ENCODE measurements at regions not wholly inside any gene's neighbourhood (a gene's known extent, or its start where the extent isn't known, plus 50 kb on each side); places are given as distances from the start of the nearest gene placed in this dataset.
"Not testable (repeated sequence)": the region's sequence is repeated elsewhere in the genome, so short reads cannot be mapped to it uniquely, and the experiment has no call there.

DNA sequence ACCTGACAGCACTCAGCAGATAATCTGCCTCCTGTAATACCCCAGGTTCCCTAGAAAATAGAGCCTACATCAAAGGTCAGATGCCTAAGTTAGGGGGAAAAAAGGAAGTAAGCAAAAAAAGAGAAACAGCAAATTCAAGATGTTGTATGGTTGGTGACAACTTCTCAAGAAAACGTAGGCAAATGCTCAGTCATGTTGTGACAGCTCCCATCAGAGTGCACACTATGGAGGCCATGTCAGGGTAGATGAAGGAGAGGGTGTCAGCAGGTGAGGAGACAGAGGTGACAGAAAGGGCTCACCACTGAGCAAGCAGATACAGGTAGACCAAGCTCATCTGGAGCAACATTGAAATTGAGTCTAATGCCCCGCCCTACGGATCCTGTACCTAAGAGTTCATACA lies 356.8 kb upstream of the BRINP1 start:
- DNase-seq = no peak

DNA sequence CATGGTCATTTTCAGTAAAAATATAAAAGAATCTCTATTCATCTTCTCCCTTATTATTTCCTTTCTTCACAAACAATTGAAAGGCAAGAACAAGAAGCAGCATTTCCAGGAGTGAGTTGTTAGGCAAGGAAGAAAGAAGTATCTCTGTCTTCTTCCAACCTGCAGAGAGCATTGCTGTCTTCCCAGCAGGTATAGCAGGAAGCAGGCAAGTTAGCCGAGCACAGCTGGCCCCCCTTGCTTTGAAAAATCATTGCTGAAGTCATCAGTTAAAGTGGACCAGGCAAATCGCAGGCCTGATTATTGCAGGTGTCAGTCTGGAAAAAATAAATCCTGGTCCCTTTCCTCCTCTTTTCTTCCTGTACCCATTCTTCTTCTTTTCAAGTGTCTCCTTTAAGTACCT lies 353.1 kb upstream of the BRINP1 start:
- DNase-seq = no peak

DNA sequence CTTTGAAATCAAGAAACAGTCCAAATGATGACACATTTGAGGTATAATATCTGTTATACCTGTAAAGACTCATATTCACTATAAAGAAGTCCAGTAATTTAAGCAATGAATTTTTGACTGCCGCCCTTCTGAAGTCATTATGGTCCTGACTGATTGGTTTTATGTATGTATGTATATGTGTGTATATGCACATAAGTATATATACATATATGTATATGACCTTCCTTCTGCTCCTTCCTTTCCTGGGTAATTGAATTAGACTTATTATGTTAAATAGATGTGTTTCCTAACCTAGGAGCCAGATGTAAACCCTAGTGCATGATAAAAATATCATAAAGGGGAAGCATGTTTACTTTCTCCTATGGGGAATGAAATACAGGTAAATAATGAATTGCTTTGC lies 343.1 kb upstream of the BRINP1 start:
- DNase-seq = no peak

DNA sequence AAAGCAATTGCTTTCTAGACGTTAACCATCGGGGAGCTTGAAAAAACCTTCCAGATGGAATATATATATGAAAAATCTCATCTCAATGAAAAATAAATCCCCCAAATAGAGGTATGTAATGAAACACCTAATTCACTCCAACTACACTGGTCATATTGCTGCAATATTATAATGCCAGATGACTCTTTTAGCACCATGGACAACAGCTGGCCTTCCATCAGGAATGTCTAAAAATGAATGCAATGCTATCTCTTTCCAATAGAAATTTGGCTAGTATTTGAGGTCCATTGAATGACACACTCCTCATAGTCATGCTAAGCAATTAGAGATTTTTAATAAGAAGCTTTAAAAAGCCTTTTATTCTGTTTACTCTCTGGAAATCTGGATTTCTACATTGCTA lies 340.2 kb upstream of the BRINP1 start:
- no peak for DNase-seq

DNA sequence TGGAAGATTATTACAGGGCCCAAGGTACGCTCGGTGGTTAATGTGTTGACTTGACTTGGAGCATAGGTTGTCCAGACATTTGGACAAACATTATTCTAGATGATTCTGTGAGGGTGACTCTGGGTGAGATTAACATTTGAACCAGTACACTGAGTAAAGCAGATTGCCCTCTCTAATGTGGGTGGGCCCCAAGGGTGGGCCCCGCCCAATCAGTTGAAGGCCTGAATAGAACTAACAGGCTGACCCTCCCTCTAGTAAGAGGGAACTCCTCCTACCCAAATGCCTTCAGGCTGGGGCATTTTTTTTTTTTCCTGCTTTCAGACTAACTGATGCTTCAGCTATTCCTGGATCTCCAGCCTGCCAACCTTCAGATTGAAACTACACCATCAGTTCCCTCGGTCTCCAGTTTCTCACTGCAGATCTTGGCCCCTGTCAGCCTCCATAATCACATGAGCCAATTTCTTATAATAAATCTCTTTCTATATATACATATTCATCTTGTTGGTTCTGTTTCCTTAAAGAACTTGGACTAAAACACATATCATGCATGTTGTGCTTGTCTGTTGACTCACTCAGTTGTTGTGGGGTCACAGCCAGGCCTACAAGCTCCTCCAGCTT lies 338.1 kb upstream of the BRINP1 start:
- DNase-seq = no peak

DNA sequence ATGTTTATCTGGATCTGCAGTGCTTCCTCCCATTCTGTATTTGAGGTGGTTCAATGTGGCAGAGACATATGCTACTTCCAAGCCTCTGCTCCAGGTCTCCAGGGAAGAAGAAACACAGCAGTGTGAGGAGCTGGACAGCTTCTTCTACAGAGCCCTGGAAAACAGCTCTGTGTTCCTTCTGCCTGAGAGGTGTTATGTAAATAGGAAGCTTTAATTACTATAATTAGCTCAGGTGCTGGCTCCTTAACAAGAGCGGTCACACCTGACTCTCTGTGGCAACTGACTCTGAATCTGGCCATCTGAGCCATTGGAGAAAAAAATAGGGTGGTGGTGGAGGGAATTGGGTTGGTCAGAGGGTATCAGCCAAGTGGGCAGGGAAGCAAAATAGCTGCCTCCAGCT lies 332.4 kb upstream of the BRINP1 start:
- DNase-seq = no peak

DNA sequence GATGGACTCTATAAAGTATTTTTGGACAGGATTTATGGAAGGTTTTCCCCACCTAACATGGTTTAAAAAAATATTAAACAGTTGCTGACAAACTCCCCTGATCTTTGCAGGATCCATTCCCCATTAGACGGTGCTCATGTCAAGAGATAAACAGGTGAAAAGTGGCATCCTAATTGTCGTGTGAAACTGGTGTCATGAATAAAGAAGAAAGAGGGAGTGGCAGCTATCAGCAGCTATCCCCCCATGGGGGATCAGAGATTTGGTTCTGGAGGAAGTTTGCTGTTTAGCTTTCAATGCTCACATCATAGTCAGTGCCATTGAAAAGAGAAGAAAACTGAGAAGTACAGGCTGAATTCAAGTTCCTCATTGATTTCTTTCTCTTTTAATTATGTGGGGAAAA lies 329.3 kb upstream of the BRINP1 start:
- DNase-seq = no peak

DNA sequence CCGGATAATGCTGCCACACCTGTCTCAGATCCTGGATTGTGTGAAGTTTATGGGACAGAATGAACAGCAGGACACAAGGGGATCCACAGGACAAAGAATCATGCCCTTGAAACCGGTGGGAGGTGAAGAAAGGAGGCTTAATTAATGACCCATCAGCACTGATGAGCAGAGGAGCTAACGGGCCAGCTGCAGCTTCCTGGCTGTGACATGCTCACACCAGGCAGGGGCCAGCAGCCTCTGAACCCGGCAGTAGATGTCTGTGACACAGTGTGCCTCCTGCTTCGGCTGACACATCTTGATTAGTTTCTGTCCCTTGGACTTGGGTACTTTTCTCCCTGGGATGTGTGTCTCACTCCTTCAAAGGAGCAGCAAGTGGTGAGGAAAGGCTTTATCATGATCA lies 328.8 kb upstream of the BRINP1 start:
- DNase-seq = no peak

DNA sequence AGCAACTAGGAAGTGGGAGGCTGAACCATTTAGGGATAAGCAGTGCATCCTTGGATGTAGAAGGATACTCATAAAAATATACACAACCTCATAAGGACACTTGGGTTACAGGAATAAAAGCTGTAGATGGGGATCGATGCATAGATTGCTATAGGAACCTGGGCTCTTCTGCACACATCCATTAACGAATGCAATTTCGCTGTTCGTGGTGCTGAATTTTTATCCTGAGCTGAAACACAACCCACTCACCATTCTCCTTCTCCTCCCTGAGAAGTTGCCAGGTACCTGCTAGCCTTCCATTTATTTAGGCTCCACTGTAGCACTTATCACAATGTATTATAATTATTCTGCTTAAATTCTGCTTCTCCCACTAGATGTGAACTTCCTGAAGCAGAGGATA lies 320.6 kb upstream of the BRINP1 start:
- DNase-seq = no peak

DNA sequence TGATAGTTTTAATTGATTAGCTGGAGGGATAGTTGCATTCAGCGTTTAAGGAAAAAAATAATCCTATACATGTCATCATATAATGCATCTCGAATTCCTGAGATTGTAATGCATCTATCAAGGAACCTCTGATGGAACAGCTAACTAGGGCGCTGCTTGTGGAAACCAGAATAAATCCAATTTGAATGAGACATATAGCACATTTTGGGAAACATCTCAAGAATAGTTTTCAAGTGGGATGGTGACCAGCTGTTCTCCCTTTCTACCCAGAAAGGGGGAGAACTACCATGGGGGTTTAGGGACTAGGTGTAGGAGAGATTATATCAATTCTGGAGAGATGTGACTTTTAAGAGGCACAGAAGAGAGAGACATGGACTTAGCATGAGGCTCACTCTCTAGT lies 319.3 kb upstream of the BRINP1 start:
- DNase-seq = no peak

DNA sequence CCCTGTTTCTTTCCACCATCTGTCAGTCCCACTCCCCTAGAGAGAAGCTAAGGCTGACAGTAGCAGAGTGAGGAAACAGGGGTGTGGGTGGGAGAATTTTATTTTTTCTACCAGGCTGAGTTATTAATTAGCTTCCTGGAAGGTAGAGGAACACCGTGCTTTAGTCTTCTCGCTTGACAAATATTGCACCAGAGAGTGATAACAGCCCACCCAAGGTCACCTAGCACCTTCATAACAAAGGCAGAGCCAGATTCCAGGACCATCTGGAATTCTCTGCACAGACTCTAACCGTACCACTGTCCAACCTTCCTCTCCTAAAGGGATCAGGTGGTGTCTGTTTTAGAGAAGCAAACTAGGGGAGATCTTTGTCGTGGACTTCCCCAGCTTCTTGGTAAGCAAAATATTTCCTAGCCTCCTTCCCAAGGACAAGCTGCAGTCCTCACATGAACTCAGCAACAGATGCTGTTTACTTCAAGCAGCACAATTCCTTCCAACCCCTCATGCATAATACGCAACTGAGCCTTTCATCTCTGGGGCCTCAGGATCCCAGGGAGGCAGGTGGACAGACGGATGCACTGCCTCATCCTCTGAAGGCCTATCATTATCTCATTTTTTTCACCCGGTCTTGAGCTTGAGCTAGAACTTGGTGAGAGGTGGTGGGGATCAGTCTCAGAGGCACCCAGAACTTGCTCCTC lies 308.7 kb upstream of the BRINP1 start:
- no peak for DNase-seq

DNA sequence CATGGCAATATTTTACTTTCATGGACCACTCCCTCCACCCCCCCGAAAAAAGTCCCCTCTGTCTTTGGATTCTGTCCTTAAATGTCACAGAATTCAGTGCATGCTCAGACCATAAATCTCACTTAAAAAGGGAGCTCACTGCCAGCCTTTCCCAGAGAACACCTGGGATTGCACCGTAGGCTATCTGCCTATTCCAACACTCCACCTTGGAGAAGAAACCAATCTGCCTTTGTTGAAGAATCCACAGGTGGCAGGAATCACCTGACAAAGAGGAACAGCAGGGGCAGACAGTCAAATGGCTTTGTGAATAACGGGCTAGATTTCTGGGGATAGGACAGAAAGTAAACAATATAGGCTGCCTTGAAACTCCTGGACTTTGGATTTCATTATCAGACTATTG lies 306.7 kb upstream of the BRINP1 start:
- no peak for DNase-seq

DNA sequence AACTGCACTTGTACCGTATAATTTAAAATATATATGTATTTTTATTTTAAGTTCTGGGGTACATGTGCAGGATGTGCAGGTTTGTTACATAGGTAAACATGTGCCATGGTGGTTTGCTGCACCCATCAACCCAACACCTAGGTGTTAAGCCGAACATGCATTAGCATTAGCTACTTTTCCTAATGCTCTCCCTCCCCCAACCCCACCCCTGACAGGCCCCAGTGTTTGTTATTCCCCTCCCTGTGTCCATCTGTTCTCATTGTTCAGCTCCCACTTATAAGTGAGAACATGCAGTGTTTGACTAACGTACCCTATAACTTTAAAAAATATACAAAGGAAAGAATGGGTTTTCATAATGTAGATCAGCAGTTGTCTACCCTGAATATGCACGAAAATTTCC lies 303.5 kb upstream of the BRINP1 start:
- not testable (repeated sequence) for DNase-seq

DNA sequence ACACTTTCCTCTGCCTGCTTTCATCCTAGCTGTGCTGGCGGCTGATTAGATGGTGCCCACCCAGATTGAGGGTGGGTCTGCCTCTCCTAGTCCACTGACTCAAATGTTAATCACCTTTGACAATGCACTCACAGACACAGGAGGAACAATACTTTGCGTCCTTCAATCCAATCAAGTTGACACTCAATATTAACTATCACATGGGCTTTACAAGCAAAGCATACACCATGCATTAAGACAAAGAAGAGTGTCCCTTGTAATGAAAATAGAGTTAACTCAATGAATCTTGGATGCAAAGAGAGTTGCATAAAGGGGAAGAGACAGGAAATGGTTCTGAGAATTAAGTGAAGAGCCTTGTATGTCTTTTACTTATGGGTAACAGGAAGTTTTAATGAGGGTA lies 298.7 kb upstream of the BRINP1 start:
- DNase-seq = no peak

DNA sequence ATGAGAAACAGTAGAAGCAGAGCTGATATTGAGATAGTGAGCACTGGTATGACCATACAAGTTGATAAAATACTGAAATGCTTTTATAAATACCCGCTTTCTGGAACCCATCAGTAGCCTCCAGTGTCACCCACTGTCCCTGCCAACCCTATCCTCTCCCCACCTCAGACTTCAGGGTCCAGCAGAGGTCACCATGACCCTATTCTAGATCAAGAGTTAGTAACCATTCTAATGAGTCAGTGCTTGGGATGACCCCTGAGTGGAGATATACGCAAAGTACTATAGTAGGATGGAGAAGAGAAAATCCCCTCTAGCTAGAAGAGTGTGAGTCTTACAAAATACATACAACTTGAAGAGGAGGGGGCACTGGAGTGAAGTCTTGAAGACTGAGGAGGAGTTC lies 297.9 kb upstream of the BRINP1 start:
- no peak for DNase-seq

DNA sequence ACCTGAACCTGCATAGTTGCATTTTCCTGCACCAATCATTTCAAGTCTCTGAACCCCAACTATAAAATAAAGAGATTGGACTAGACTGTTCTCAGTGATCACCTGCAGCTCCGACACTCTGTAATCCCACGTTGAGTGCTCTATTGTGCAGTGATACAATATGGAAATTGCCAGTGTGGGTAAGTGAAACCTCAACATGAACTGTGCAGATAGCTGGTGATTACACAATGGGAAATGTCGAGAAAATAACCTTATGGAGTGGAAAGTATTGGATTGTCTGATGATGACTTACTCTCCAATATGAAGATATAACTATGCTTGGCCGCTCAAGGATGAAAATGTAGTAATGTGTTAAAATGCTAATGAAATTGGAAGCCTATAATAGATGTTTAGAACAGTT lies 293.1 kb upstream of the BRINP1 start:
- DNase-seq = no peak

DNA sequence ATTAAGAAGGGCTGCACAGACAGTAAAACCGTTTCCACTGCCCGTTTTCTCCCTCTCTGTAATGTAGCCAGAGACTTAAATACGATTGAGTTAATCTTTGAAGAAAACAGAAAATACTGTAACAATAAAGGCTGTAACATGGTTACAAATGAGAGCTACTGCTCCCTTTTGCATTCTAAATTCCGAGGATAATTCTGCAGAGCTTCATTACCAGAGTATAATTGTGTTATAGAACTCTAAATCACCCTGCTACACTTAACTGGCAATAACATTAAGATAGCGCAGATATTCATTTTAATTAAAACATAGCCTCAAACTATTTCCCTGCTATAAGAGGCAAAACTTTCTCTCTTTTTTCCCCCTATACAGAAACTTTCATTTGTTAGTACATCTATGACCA lies 283.7 kb upstream of the BRINP1 start:
- no peak for DNase-seq

DNA sequence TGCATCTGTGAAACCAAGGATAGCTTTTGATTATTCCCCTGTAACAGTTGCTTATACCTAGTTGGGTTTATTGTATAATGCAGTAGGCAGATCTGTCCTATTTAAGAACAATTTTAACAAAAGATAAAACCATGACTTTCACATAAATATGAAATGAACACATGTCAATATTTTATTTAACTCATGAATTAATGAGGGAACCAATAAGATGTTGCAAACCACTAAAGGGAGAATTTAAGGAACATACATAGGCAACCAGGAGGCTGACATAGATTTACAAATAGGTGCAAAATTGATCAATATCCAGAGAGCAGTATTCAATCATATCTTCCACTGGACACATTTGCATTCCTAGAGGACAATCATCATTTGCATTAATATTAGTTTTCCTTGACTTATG lies 280.0 kb upstream of the BRINP1 start:
- no peak for DNase-seq

DNA sequence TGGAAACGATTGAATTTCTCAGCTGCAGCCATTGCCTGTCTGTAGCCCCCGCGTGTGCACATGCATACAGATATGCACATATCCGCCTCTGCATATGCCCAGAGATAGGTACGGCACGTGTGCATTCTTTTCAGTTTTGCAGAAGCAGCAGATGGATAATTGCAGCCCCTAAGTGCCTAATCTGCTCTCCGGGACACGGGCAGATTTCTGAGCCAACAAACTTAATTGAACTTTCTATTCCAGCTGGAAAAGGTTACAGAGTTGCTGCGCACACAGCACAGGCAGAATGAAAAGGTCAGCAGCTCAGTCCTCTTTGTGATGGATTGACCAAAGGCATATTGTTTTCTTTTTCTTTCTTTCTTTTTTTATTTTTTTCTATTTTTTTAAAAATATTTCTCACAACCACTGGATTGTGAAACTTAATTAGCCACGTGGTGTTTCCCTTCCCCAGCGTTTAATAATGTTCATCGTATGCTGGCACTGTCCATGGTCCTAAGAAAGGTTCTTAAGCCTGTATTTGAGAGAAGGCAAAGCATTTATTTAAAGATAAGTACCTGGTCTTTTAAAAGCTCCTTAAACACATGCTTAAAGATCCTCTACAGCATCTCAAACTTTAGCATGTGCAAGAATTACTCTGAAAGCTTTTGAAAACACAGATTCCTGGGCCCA lies 270.2 kb upstream of the BRINP1 start:
- DNase-seq = no peak

DNA sequence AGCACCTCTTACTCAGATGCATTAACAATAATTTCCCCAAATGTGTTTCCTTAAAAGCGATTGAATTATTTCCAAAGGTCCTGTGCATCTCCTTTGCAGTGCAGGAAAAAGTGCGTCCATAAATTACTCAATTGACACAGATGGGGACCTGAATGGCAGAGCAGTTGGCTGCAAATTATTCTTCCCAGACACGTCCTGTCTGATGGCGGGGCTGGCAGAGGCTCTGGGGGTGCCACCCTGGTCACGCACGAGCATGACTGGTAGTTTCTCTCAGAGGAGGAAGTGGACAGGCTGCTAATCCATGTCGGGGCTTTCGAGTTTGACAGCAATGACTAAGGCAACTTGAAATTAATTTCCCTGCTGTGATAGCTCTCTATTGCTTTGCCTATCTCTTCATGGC lies 264.8 kb upstream of the BRINP1 start:
- DNase-seq = no peak

DNA sequence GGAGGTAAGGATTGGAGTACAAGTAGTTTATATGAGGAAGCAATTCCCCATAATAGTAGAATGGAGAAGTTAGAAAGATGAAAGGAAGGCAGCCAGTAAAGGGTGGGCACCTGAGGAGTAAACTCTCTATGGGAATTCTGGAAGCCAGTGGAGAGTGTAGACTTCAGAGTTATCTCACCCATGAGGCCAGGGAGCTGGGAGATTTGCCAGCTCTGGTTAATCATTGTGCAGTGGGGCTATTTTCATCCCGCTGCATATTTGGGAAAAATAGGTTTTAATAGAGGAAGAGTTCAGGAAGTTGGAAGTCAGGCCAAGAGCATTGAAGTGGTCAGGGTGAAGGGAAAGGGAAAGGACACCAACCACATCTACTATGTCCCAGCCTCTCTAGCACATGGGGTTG lies 242.3 kb upstream of the BRINP1 start:
- DNase-seq = no peak

DNA sequence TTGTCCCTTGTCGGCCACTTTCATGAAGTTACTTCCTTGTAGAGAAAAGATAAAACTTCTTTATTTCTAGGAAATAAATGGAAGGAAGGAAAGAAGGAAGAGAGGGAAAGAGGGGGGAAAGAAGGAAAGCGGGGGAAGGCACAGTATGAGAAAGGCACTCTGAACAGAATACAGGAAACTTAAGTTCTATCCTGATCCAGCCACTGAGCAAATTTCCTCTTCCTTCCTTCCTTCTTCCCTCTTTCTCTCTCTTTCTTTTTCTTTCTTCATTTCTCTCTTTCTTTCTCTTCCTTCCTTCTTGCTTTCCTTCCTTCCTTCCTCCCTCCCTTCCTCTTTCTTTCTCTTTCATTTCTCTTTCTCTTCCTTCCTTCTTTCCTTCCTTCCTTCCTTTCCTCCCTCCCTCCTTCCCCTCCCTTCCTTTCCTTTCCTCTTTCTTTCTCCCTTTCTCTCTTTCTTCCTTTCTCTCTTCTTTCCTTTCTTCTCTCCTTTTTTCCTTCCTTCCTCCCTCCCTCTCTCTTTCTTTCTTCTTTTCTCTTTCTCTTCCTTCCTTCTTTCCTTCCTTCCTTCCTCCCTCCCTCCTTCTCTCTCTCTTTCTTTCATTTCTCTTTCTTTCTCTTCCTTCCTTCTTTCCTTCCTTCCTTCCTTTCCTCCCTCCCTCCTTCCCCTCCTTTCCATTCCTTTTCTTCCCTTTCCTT lies 240.2 kb upstream of the BRINP1 start:
- DNase-seq = no peak

DNA sequence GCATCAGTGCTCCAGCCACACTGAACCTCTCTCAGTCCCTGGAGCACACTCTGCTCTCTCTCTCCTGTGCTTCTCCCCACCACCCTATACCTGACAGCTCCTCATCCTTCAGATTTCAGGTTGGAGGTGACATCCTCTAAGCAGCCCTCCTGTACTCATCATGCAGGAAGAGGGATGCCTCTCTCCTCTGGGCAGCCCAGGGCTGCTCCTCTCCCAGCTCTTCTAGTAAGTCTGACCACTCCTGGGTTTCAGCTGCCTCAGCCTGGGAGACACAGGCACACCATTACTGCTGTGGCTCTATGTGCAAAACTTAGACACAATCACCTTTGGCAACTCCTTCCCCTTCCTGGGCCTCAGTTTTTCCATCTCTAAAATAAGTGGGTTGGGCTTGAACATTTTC lies 232.4 kb upstream of the BRINP1 start:
- DNase-seq = no peak

DNA sequence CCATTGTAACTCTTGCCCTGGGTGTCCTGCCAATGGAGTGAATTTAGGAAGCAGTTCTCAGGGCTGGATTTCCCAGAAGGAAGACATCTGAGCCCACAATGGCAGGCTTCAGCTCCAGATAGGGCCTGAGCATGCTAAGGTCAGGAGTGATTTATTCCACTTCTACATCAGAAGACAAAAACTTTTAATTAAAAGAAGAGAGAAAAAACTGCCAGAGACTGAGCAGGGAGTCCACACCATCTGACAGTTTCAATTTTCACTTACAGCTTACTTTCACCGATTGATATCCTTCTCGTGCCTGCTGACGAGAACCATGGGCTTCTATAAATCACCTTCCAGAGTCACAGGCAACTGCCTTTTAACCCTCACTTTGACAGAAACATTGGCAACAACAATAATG lies 228.3 kb upstream of the BRINP1 start:
- DNase-seq = no peak

Measured in activated naive CD4-positive, alpha-beta T cell (primary cell).